Karpas-422 (cell line): ENCODE measurements at regions not wholly inside any gene's neighbourhood (a gene's known extent, or its start where the extent isn't known, plus 50 kb on each side); places are given as distances from the start of the nearest gene placed in this dataset.
A peak's percentile ranks its signal among the peaks of the same experiment; 100 is the strongest.

Experiments used
- DNase-seq: peaks from one replicate; pipeline ENCODE4 v3.0.0-alpha.2; 2015
- H2AFZ ChIP-seq: fragments of 200-600 bp; sonication (generic); 2 replicates; pipeline ENCODE4 v1.6.1; 2014; ENCODE audit warnings: antibody characterized with exemption, low read length, mixed read lengths
- H3K27ac ChIP-seq: fragments of 200-600 bp; sonication (generic); 2 replicates; pipeline ENCODE4 v1.5.1; 2014; ENCODE audit warnings: mild to moderate bottlenecking, low read length, moderate library complexity
- H3K27me3 ChIP-seq: fragments of 200-600 bp; sonication (generic); 2 replicates; pipeline ENCODE4 v1.6.1; 2014; ENCODE audit warnings: low read length, mixed read lengths
- H3K36me3 ChIP-seq: fragments of 200-600 bp; sonication (generic); 2 replicates; pipeline ENCODE4 v1.6.1; 2014; ENCODE audit warnings: low read length, mixed read lengths; ENCODE audit not compliant: insufficient read depth
- H3K4me1 ChIP-seq: fragments of 200-600 bp; sonication (generic); 2 replicates; pipeline ENCODE4 v1.6.1; 2014; ENCODE audit warnings: mild to moderate bottlenecking, low read length, mixed read lengths
- H3K4me2 ChIP-seq: fragments of 200-600 bp; sonication (generic); 2 replicates; pipeline ENCODE4 v1.6.1; 2014; ENCODE audit warnings: low read length, low read depth, mild to moderate bottlenecking; ENCODE audit not compliant: poor library complexity, severe bottlenecking
- H3K4me3 ChIP-seq: fragments of 200-600 bp; sonication (generic); 2 replicates; pipeline ENCODE4 v1.5.1; 2014; ENCODE audit warnings: mild to moderate bottlenecking, antibody characterized with exemption, low read length, mixed read lengths
- H3K79me2 ChIP-seq: fragments of 200-600 bp; sonication (generic); 2 replicates; pipeline ENCODE4 v1.6.1; 2014; ENCODE audit warnings: mild to moderate bottlenecking, low read length, mixed read lengths
- H3K9ac ChIP-seq: fragments of 200-600 bp; sonication (generic); 2 replicates; pipeline ENCODE4 v1.6.0; 2014; ENCODE audit warnings: low read length
- H3K9me2 ChIP-seq: fragments of 200-600 bp; sonication (generic), shearing (Covaris generic); replicated peaks from 2 replicates; pipeline ENCODE4 v1.6.0; 2014; ENCODE audit warnings: mild to moderate bottlenecking, low read length, moderate library complexity; ENCODE audit not compliant: insufficient read depth
- H3K9me3 ChIP-seq: fragments of 300-700, 200-600 bp; sonication (generic); 2 replicates; pipeline ENCODE4 v1.6.1; 2014; ENCODE audit warnings: low read length, mixed read lengths
- H4K20me1 ChIP-seq: fragments of 200-600 bp; sonication (generic); 2 replicates; pipeline ENCODE4 v1.6.1; 2014; ENCODE audit warnings: mild to moderate bottlenecking, antibody characterized with exemption, low read length, low read depth; ENCODE audit not compliant: insufficient read depth

- Histone ChIP-seq H3K4me2 (no peak overlapping the region), H3K79me2 (no peaks in the 10 kb centered on the region), H3K4me1 (no peaks in the 10 kb centered on the region), H3K27ac (no peak overlapping the region), H3K4me3 (no peak overlapping the region), H3K36me3 (no peaks in the 10 kb centered on the region), H2AFZ (no peak overlapping the region), H4K20me1 (no peaks in the 10 kb centered on the region), H3K9me2 (no peaks in the 10 kb centered on the region), H3K27me3 (no peaks in the 10 kb centered on the region), H3K9me3 (no peaks in the 10 kb centered on the region), H3K9ac (no peak overlapping the region)
- DNase-seq: no peak
These were observed 112.9 kb upstream of the TOP1 start for GRCh38 chr20:40915756-40916155.

DNA sequence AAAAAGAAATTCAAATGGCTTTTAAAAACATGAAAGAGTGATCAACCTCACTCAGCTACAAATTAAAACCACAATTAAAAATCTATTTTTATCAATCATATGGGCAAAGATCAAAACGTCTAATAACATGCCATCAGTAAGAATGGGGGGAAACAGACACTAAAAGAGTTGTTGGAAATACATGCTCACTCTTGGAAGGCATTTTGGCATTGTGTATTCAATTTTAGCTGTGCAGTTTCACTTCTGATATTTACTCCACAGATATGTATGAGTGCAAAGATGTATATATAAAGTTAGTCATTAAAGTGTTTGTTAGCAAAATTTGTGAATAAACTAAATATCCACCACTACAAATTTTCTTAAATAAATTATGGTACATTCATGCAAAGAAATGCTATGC, 112.3 kb upstream of the TOP1 start:
- no peaks in the 10 kb centered on the region for H3K9me3 ChIP-seq
- no peak overlapping the region for H3K4me2 ChIP-seq
- H4K20me1 ChIP-seq: no peaks in the 10 kb centered on the region
- no peak overlapping the region for H3K9ac ChIP-seq
- H3K79me2 ChIP-seq: no peaks in the 10 kb centered on the region
- H3K4me3 ChIP-seq: no peak overlapping the region
- no peak for DNase-seq
- no peak overlapping the region for H3K27ac ChIP-seq
- H2AFZ ChIP-seq: no peak overlapping the region
- H3K27me3 ChIP-seq: no peaks in the 10 kb centered on the region
- no peaks in the 10 kb centered on the region for H3K36me3 ChIP-seq
- no peaks in the 10 kb centered on the region for H3K9me2 ChIP-seq
- no peaks in the 10 kb centered on the region for H3K4me1 ChIP-seq

DNA sequence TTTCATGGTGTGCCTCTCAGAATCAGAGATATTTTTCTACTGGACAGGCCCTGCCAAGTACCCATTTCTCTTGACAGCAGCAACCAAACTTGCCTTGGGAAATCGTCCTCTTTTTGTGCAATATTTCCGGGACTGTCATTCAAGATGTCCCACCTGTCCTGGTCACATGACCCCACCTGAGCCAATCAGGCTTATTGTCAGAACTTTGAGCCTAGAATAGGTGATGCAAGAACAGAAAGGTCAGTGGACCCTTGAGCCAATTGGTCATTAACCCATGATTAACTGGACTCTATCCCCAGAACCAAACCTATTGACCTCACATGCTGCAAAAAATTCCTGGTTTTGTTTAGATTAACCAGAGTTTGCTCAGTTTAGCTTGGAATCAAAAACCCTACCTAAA, 108.3 kb upstream of the TOP1 start:
- H3K4me2 ChIP-seq: no peak overlapping the region
- H3K79me2 ChIP-seq: no peaks in the 10 kb centered on the region
- no peak overlapping the region for H3K4me3 ChIP-seq
- no peaks in the 10 kb centered on the region for H3K9me3 ChIP-seq
- no peaks in the 10 kb centered on the region for H3K9me2 ChIP-seq
- H3K9ac ChIP-seq: no peak overlapping the region
- peaks cover 17% of the 10 kb centered on the region for H3K4me1 ChIP-seq
- H4K20me1 ChIP-seq: no peaks in the 10 kb centered on the region
- H2AFZ ChIP-seq: no peak overlapping the region
- no peaks in the 10 kb centered on the region for H3K36me3 ChIP-seq
- H3K27ac ChIP-seq: no peak overlapping the region
- no peaks in the 10 kb centered on the region for H3K27me3 ChIP-seq
- DNase-seq: no peak

DNA sequence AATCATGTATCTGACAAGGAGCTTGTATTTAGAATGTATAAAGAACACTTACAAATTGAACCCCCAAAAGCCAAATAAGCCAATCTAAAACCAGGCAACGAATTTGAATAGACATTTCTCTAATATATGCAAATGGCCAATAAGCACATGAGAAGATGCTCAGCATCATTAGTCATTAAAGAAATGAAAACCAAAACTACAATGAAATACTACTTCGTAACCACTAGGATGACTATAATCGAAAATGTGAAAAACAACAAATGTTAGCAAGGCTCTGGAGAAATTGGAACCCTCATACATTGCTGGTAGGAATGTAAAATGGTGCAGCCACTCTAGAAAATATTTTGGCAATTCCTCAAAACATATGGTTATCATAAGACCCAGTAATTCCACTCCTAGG, 105.8 kb upstream of the TOP1 start:
- Histone ChIP-seq H2AFZ (no peak overlapping the region), H4K20me1 (no peaks in the 10 kb centered on the region), H3K27me3 (no peaks in the 10 kb centered on the region), H3K79me2 (no peaks in the 10 kb centered on the region), H3K4me1 (peaks cover 40% of the 10 kb centered on the region), H3K9me2 (no peaks in the 10 kb centered on the region), H3K9ac (no peak overlapping the region), H3K9me3 (no peaks in the 10 kb centered on the region), H3K27ac (no peak overlapping the region), H3K4me2 (no peak overlapping the region), H3K4me3 (no peak overlapping the region), H3K36me3 (no peaks in the 10 kb centered on the region)
- DNase-seq: no peak

- H4K20me1 ChIP-seq: no peaks in the 10 kb centered on the region
- H3K4me2 ChIP-seq: peak overlapping the region; percentile 74
- H3K4me1 ChIP-seq: peaks cover 59% of the 10 kb centered on the region
- H3K36me3 ChIP-seq: no peaks in the 10 kb centered on the region
- H3K27me3 ChIP-seq: no peaks in the 10 kb centered on the region
- H3K9me3 ChIP-seq: no peaks in the 10 kb centered on the region
- peak overlapping the region; percentile 31 for H2AFZ ChIP-seq
- peak overlapping the region; percentile 47 for H3K4me3 ChIP-seq
- H3K9ac ChIP-seq: peak overlapping the region; percentile 44
- H3K79me2 ChIP-seq: no peaks in the 10 kb centered on the region
- peak overlapping the region; percentile 80 for H3K27ac ChIP-seq
- peak; percentile 78 for DNase-seq
- no peaks in the 10 kb centered on the region for H3K9me2 ChIP-seq
These were observed 102.7 kb upstream of the TOP1 start for GRCh38 chr20:40925829-40926510.

DNA sequence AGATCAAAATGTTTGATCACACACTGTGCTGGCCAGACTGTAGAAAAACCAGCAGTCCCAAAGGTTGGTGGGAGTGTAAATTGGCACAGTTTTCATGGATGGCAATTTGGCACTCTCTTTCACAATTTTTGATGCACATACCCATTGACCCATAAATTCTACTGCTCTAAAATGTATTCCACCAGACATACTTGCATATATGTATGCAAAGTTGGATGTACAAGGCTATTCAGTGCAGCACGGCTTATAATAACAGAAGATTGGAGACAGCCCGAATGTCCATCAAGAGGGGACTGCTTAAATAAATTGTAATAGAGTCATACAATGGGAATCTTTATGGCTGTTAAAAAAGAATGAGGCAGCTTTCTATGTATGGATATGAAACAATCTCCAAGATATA, 101.7 kb upstream of the TOP1 start:
- no peak for DNase-seq
- Histone ChIP-seq H3K4me3 (0 out of 2 replicates have a peak overlapping the region, but pooled peaks have one; percentile 47), H3K4me1 (peaks cover 69% of the 10 kb centered on the region), H3K4me2 (peak overlapping the region; percentile 74), H3K27me3 (no peaks in the 10 kb centered on the region), H4K20me1 (no peaks in the 10 kb centered on the region), H3K36me3 (no peaks in the 10 kb centered on the region), H3K9me2 (no peaks in the 10 kb centered on the region), H3K27ac (peak overlapping the region; percentile 80), H3K9me3 (no peaks in the 10 kb centered on the region), H2AFZ (peak overlapping the region; percentile 17; the same call in 1 of the 2 replicates), H3K79me2 (no peaks in the 10 kb centered on the region), H3K9ac (no peak overlapping the region)

DNA sequence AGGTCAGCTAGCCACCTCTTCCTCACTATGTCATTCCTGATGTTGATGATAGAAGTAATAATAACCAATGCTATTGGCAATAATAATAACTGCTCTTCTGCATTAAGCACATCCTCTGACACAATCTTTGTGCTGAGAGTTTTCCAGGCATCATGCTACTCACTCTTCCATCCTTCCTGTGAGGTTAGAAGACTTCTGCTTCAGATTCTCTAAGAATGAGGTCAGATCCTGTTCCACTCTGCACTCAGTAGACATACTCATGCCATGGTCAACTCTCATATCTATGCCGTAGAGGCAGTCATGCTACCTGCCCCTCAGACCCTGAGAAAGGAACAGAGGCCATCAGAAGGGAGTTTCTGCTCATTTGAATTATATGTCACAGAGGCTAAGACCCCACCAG, 98.1 kb upstream of the TOP1 start:
- Histone ChIP-seq H3K9me3 (no peaks in the 10 kb centered on the region), H3K4me3 (no peak overlapping the region), H4K20me1 (no peaks in the 10 kb centered on the region), H3K4me2 (no peak overlapping the region), H3K27ac (no peak overlapping the region), H3K27me3 (no peaks in the 10 kb centered on the region), H3K79me2 (no peaks in the 10 kb centered on the region), H3K36me3 (no peaks in the 10 kb centered on the region), H2AFZ (no peak overlapping the region), H3K9me2 (no peaks in the 10 kb centered on the region), H3K4me1 (peaks cover 64% of the 10 kb centered on the region), H3K9ac (no peak overlapping the region)
- DNase-seq: no peak

- Histone ChIP-seq H3K27ac (peak overlapping the region; percentile 39; the same call in 1 of the 2 replicates), H3K4me3 (no peak overlapping the region), H3K9ac (no peak overlapping the region), H3K79me2 (no peaks in the 10 kb centered on the region), H3K9me2 (no peaks in the 10 kb centered on the region), H3K27me3 (no peaks in the 10 kb centered on the region), H3K4me1 (peaks cover 54% of the 10 kb centered on the region), H4K20me1 (no peaks in the 10 kb centered on the region), H3K4me2 (no peak overlapping the region), H3K9me3 (no peaks in the 10 kb centered on the region), H3K36me3 (no peaks in the 10 kb centered on the region), H2AFZ (no peak overlapping the region)
- DNase-seq: no peak
These were observed 97.1 kb upstream of the TOP1 start for GRCh38 chr20:40931410-40932044.
